A549 (cell line): ENCODE measurements at regions not wholly inside any gene's neighbourhood (a gene's known extent, or its start where the extent isn't known, plus 50 kb on each side); places are given as distances from the start of the nearest gene placed in this dataset.

Experiments used
- ATAC-seq, 2 experiments: fragments of 200-7000 bp in 1 of 2; fragments of >200 bp in 1 of 2; cut with Nextera tagmentation in 1 of 2; cut with Tn5 transposase in 1 of 2; 3 replicates each; pipeline versions ENCODE4 v1.8.0 to v1.9.1; 2018 to 2020; ENCODE audit warnings: mild to moderate bottlenecking in 1 of 2, moderate library complexity in 1 of 2
- CTCF ChIA-PET: fragments of 300-600 bp; sonication (Branson Sonifier 250); formaldehyde crosslinking; extraction: SDS; loops from one replicate; lab custom pipeline; 2021; ENCODE audit warnings: antibody characterized with exemption, inconsistent platforms; lab: Yijun Ruan, JAX
- POLR2A ChIA-PET: fragments of 350-600 bp; formaldehyde crosslinking; extraction: SDS; loops from one replicate; lab custom pipeline; 2021; ENCODE audit warnings: antibody characterized with exemption, inconsistent platforms; lab: Yijun Ruan, JAX
- DNase-seq, 2 experiments: peaks; one replicate each; pipeline versions ENCODE4 v3.0.0 to v3.0.0-alpha.2; 2011 to 2016; ENCODE audit warnings: low read depth in 1 of 2, low spot score in 1 of 2
- FAIRE-seq: peaks from 2 replicates; lab custom pipeline; 2011; peaks lifted over from hg19 to GRCh38; lab: Jason Lieb, UNC
- H3K27ac ChIP-seq, 2 experiments: fragments of >200 bp; sonication (Bioruptor Twin); formaldehyde crosslinking; 3 replicates each; pipeline ENCODE4 v1.5.1; 2016 to 2017
- H3K4me1 ChIP-seq: fragments of >200 bp; sonication (Bioruptor Twin); formaldehyde crosslinking; 3 replicates; pipeline ENCODE4 v1.6.1; 2016
- H3K4me2 ChIP-seq: fragments of >200 bp; sonication (Bioruptor Twin); formaldehyde crosslinking; 3 replicates; pipeline ENCODE4 v1.6.1; 2016
- H3K4me3 ChIP-seq: fragments of >200 bp; sonication (Bioruptor Twin); formaldehyde crosslinking; 3 replicates; pipeline ENCODE4 v1.5.1; 2016
- H3K9me3 ChIP-seq: fragments of >200 bp; sonication (Bioruptor Twin); formaldehyde crosslinking; 3 replicates; pipeline ENCODE4 v1.6.1; 2016
- BHLHE40 ChIP-seq: IDR thresholded peaks from 2 replicates; pipeline ENCODE4 v1.6.1; 2012; ENCODE audit warnings: low read depth, low read length, inconsistent platforms
- CBX2 ChIP-seq: fragments of 200-600 bp; sonication (generic); IDR thresholded peaks from 2 replicates; pipeline ENCODE4 v1.6.1; 2016; ENCODE audit warnings: low read depth, mild to moderate bottlenecking, borderline replicate concordance
- CBX8 ChIP-seq: fragments of 200-600 bp; sonication (generic); IDR thresholded peaks from 2 replicates; pipeline ENCODE4 v1.6.1; 2016
- CHD2 ChIP-seq: fragments of 150-350 bp; IDR thresholded peaks from 2 replicates; pipeline ENCODE4 v1.6.1; 2014; ENCODE audit warnings: low read length; ENCODE audit not compliant: partially characterized antibody
- CTCF ChIP-seq: fragments of >200 bp; sonication (Bioruptor Twin); formaldehyde crosslinking; IDR thresholded peaks from 3 replicates; pipeline ENCODE4 v1.5.1; 2016
- EHF ChIP-seq: fragments of 250-450 bp; sonication (Bioruptor Pico); IDR thresholded peaks from 2 replicates; pipeline ENCODE4 v1.5.0; 2020; ENCODE audit warnings: mild to moderate bottlenecking
- EHMT2 ChIP-seq: fragments of 200-600 bp; sonication (generic); IDR thresholded peaks from 2 replicates; pipeline ENCODE4 v1.6.1; 2016; ENCODE audit warnings: antibody characterized with exemption, low read depth, mild to moderate bottlenecking, moderate library complexity
- ELK1 ChIP-seq: fragments of 150-350 bp; IDR thresholded peaks from 2 replicates; pipeline ENCODE4 v1.6.1; 2014; ENCODE audit warnings: low read depth, mild to moderate bottlenecking, low read length
- ESRRA ChIP-seq: fragments of 150-350 bp; IDR thresholded peaks from 2 replicates; pipeline ENCODE4 v1.6.1; 2014; ENCODE audit warnings: mild to moderate bottlenecking, low read length, borderline replicate concordance
- HMGXB4 ChIP-seq: fragments of 250-450 bp; sonication (Bioruptor Pico); IDR thresholded peaks from 2 replicates; pipeline ENCODE4 v1.5.0; 2021; ENCODE audit warnings: mild to moderate bottlenecking, moderate library complexity, borderline replicate concordance
- HOXA7 ChIP-seq: fragments of 250-450 bp; sonication (Bioruptor Pico); IDR thresholded peaks from 2 replicates; pipeline ENCODE4 v1.5.0; 2020; ENCODE audit warnings: mild to moderate bottlenecking, moderate library complexity
- HOXB13 ChIP-seq: fragments of 250-450 bp; sonication (Bioruptor Pico); IDR thresholded peaks from 2 replicates; pipeline ENCODE4 v1.5.0; 2020; ENCODE audit warnings: low read depth, mild to moderate bottlenecking, moderate library complexity
- HOXB5 ChIP-seq: fragments of 250-450 bp; sonication (Bioruptor Pico); IDR thresholded peaks from 2 replicates; pipeline ENCODE4 v1.5.0; 2020; ENCODE audit warnings: mild to moderate bottlenecking, moderate library complexity
- JUNB ChIP-seq: fragments of >200 bp; sonication (Bioruptor Twin); formaldehyde crosslinking; IDR thresholded peaks from 2 replicates; pipeline ENCODE4 v1.6.1; 2016
- KDM1A ChIP-seq: fragments of 200-600 bp; sonication (generic); IDR thresholded peaks from 2 replicates; pipeline ENCODE4 v1.6.1; 2016; ENCODE audit warnings: low read depth, mild to moderate bottlenecking
- KDM5A ChIP-seq: fragments of 200-600 bp; sonication (generic); IDR thresholded peaks from 2 replicates; pipeline ENCODE4 v1.6.1; 2016; ENCODE audit warnings: antibody characterized with exemption, mild to moderate bottlenecking
- RAD21 ChIP-seq, 2 experiments: fragments of >200 bp in 1 of 2; sonication (Bioruptor Twin) in 1 of 2; formaldehyde crosslinking in 1 of 2; IDR thresholded peaks in 1 of 2; conservative IDR thresholded peaks in 1 of 2; 2 replicates in 1 of 2; 3 replicates in 1 of 2; pipeline ENCODE4 v1.6.1; 2012 to 2018; ENCODE audit warnings: inconsistent platforms in 1 of 2
- RCOR1 ChIP-seq: fragments of 150-350 bp; IDR thresholded peaks from 2 replicates; pipeline ENCODE4 v1.6.1; 2014; ENCODE audit warnings: antibody characterized with exemption, low read length, low read depth
- RNF2 ChIP-seq: fragments of 200-600 bp; sonication (generic); IDR thresholded peaks from 2 replicates; pipeline ENCODE4 v1.6.1; 2016; ENCODE audit warnings: low read depth, mild to moderate bottlenecking, antibody characterized with exemption, moderate library complexity, borderline replicate concordance
- SREBF2 ChIP-seq: fragments of 450-650 bp; IDR thresholded peaks from 2 replicates; pipeline ENCODE4 v1.6.1; 2014; ENCODE audit warnings: mild to moderate bottlenecking, moderate library complexity
- TP53 ChIP-seq: fragments of 250-450 bp; sonication (Bioruptor Pico); IDR thresholded peaks from 2 replicates; pipeline ENCODE4 v1.5.0; 2021; ENCODE audit warnings: mild to moderate bottlenecking, moderate library complexity
- USF2 ChIP-seq: fragments of 450-650 bp; IDR thresholded peaks from 2 replicates; pipeline ENCODE4 v1.6.1; 2014; ENCODE audit warnings: antibody characterized with exemption
- WGBS: methylation state at CpG from one replicate; pipeline ENCODE4 v1.1.6; 2017; ENCODE audit errors: missing lambda C conversion rate; 5-methylcytosine and 5-hydroxymethylcytosine counted together
- TF ChIP-seq, protein P1 (sequence below): IDR thresholded peaks from 2 replicates; pipeline ENCODE4 v1.6.1; 2012; ENCODE audit warnings: low read depth, borderline replicate concordance
- TF ChIP-seq, protein P2 (sequence below): IDR thresholded peaks from 2 replicates; pipeline ENCODE4 v1.6.1; 2012

DNA sequence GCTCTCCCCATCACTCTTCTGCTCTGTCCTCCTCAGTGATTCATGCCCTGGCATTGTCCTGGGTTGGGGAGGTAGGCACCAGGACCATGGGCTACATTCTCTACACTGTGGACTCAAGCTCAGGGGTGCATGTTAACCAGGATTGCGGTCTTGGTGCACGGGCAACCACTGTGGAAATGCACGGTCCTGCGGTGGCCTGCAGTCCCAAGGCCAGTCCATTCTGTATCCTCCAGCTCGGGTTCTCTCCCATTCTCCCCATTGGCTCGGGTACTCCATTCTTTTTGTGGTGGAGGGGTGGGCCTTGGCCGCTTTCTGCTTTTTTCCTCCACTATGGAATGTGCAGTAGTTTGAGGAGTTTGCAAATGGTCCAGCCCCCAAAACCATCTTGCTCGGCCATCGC, 215.0 kb upstream of the MYT1L start:
- no peak overlapping the region for H3K4me2 ChIP-seq
- CTCF ChIA-PET, result interaction anchor here (1.7 kb wide), 1 partner anchor 27 kb away, joined by 4 read pairs; no protein-coding TSS in a partner anchor
- H3K27ac ChIP-seq, result no peak overlapping the region
- no peak for DNase-seq
- POLR2A ChIA-PET, result no interaction called here
- WGBS, result 24% methylated on average over 8 of the region's 9 CpGs
- no peaks in the 10 kb centered on the region for H3K4me1 ChIP-seq
- H3K9me3 ChIP-seq, result no peaks in the 10 kb centered on the region
- no peak for TF ChIP-seq JUNB
- no peak for TF ChIP-seq ELK1
- no peak for TF ChIP-seq KDM1A
- no peak for TF ChIP-seq CHD2
- no peak for TF ChIP-seq HOXB5
- no peak for TF ChIP-seq USF2
- TF ChIP-seq CBX2, result no peak
- TF ChIP-seq BHLHE40, result no peak
- TF ChIP-seq, protein P1, sequence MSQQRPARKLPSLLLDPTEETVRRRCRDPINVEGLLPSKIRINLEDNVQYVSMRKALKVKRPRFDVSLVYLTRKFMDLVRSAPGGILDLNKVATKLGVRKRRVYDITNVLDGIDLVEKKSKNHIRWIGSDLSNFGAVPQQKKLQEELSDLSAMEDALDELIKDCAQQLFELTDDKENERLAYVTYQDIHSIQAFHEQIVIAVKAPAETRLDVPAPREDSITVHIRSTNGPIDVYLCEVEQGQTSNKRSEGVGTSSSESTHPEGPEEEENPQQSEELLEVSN, result no peak
- no peak for TF ChIP-seq EHF
- TF ChIP-seq TP53, result no peak
- TF ChIP-seq, protein P2, sequence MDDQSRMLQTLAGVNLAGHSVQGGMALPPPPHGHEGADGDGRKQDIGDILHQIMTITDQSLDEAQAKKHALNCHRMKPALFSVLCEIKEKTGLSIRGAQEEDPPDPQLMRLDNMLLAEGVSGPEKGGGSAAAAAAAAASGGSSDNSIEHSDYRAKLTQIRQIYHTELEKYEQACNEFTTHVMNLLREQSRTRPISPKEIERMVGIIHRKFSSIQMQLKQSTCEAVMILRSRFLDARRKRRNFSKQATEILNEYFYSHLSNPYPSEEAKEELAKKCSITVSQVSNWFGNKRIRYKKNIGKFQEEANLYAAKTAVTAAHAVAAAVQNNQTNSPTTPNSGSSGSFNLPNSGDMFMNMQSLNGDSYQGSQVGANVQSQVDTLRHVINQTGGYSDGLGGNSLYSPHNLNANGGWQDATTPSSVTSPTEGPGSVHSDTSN, result no peak
- no peak for TF ChIP-seq CTCF
- TF ChIP-seq KDM5A, result no peak
- no peak for TF ChIP-seq RAD21 (conservative IDR thresholded peaks at IDR 0.05 in 1 of 2, IDR thresholded peaks at IDR 0.05 in 1 of 2)
- no peak for TF ChIP-seq HOXA7 (CRISPR knock-in tag)
- H3K4me3 ChIP-seq, result no peak overlapping the region
- no peak for FAIRE-seq
- no peak; a peak in 1 of 6 replicates for ATAC-seq

DNA sequence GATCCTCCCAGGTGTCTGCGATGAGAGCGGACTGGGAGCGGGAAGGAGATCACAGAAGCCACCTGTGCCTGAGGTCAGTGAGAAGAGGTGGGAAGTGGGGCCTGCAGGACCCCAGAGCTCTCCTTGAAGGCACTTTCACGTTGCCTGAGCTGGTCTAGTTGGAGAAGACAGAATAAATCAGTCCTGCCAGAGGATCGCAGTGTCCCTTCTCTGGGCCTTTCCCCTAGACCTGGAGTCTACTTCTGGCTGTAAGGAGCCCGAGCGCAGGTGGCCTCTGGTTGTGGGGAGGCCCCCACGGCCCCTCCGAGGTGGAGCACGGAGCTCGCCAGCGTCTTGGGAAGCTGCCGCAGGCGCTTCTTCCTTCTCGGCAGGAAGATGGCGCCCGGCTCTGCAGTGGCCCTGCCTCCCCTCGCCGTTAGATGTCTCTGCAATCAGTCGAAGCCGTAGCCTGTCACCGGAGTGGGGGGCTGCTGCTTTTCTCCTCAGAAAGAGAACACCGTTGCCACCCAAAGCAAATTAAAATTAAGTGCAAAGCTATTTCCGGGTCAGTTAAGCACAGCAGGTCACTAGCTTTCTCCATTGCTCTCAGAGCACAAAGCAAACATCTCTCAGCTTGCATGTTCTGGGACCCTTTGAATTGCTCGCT, 212.0 kb upstream of the MYT1L start:
- DNase-seq (no peak), ATAC-seq (no peak; a peak in 1 of 6 replicates), FAIRE-seq (no peak)
- ChIA-PET POLR2A (no interaction called here), CTCF (no interaction called here)
- Histone ChIP-seq H3K4me3 (no peak overlapping the region), H3K9me3 (no peaks in the 10 kb centered on the region), H3K4me2 (no peak overlapping the region), H3K4me1 (no peaks in the 10 kb centered on the region), H3K27ac (no peak overlapping the region)
- 55% methylated on average over 21 of the region's 25 CpGs for WGBS
- TF ChIP-seq BHLHE40 (no peak), RCOR1 (no peak), HOXB13 (no peak), SREBF2 (no peak), RNF2 (no peak), HOXA7 (CRISPR knock-in tag) (no peak), ESRRA (no peak), ELK1 (no peak), CTCF (no peak), CBX8 (no peak), USF2 (no peak), EHMT2 (no peak), HMGXB4 (CRISPR knock-in tag) (no peak)
